ENCODE measurements at regions not wholly inside any gene's neighbourhood (a gene's known extent, or its start where the extent isn't known, plus 50 kb on each side); places are given as distances from the start of the nearest gene placed in this dataset.

DNA sequence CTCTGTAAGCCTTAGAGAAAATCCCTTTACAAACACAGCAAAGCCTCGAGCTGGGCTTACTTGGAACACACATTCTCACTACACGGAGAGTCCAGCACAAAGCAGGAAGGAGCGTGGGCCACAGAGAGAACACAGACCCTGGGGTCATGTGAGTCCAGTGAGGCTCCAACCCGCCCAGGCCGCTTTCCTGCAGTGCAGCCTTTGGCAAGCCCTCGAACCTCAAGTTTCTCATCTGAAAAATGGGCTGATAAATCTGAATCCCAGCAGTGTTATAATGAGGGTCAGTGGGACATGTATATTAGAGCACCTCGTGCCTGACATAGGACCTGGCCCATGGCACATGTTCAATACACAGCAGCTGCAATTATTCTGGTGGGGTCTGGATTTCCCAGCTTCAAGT lies 305.5 kb upstream of the SULF2 start:
- H3K9me3 ChIP-seq (ENCODE audit: control insufficient read depth, low read length) = peaks cover 15% of the 10 kb centered on the region
- WGBS, 2 experiments (ENCODE audit: insufficient coverage in 1 of 2, insufficient read length in 1 of 2) = 91 to 92% methylated on average over 1 to 7 of the region's 7 CpGs
- no peaks in the 10 kb centered on the region for H3K36me3 ChIP-seq (ENCODE audit: control insufficient read depth, insufficient read depth, low read length)
- H3K27me3 ChIP-seq (ENCODE audit: control insufficient read depth, insufficient read depth, low read length, poor library complexity, severe bottlenecking) = no peaks in the 10 kb centered on the region
- H3K9ac ChIP-seq (ENCODE audit: extremely low read depth, low read length, poor library complexity, severe bottlenecking) = no peak overlapping the region
- no peak overlapping the region for H3K4me3 ChIP-seq (ENCODE audit: low read length)
- H3K4me1 ChIP-seq (ENCODE audit: control insufficient read depth, insufficient read depth, low read length) = no peaks in the 10 kb centered on the region
- Mint-ChIP-seq H3K4me3 (no peak overlapping the region), H3K4me1 (no peaks in the 10 kb centered on the region), H3K27me3 (ENCODE audit: insufficient read depth) (no peaks in the 10 kb centered on the region), H3K9me3 (no peaks in the 10 kb centered on the region), H3K27ac (no peak overlapping the region), H3K36me3 (ENCODE audit: low read depth) (no peaks in the 10 kb centered on the region)
- H3K27ac ChIP-seq (ENCODE audit: low read depth, low read length) = no peak overlapping the region
- TF ChIP-seq, protein P1, sequence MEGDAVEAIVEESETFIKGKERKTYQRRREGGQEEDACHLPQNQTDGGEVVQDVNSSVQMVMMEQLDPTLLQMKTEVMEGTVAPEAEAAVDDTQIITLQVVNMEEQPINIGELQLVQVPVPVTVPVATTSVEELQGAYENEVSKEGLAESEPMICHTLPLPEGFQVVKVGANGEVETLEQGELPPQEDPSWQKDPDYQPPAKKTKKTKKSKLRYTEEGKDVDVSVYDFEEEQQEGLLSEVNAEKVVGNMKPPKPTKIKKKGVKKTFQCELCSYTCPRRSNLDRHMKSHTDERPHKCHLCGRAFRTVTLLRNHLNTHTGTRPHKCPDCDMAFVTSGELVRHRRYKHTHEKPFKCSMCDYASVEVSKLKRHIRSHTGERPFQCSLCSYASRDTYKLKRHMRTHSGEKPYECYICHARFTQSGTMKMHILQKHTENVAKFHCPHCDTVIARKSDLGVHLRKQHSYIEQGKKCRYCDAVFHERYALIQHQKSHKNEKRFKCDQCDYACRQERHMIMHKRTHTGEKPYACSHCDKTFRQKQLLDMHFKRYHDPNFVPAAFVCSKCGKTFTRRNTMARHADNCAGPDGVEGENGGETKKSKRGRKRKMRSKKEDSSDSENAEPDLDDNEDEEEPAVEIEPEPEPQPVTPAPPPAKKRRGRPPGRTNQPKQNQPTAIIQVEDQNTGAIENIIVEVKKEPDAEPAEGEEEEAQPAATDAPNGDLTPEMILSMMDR (conservative IDR thresholded peaks at IDR 0.05) = no peak
- no peak for DNase-seq

DNA sequence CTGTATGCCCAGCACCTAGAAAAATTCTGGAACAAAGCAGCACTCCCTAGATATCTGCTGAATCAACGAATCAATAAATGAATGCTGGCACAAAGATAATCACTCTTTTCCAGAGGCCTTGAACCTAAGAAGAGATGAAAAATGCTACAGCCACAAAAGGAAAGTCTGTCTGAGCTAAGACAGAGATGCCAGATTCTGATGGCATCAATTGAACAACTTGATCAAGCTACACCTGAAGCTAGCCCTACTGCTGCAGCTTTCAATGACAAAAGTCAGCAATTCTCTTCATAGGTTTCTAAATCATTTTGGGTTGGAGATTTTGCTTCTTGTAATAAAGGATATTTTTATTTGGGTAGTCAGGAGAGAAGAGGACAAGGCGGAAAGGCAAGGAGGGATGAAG lies 305.0 kb upstream of the SULF2 start:
- Histone ChIP-seq H3K4me3 (ENCODE audit: low read length) (no peak overlapping the region), H3K27ac (ENCODE audit: low read depth, low read length) (no peak overlapping the region), H3K36me3 (ENCODE audit: control insufficient read depth, insufficient read depth, low read length) (no peaks in the 10 kb centered on the region), H3K9me3 (ENCODE audit: control insufficient read depth, low read length) (peaks cover 15% of the 10 kb centered on the region), H3K4me1 (ENCODE audit: control insufficient read depth, insufficient read depth, low read length) (no peaks in the 10 kb centered on the region), H3K27me3 (ENCODE audit: control insufficient read depth, insufficient read depth, low read length, poor library complexity, severe bottlenecking) (no peaks in the 10 kb centered on the region), H3K9ac (ENCODE audit: extremely low read depth, low read length, poor library complexity, severe bottlenecking) (no peak overlapping the region)
- Mint-ChIP-seq H3K36me3 (ENCODE audit: low read depth) (no peaks in the 10 kb centered on the region), H3K4me1 (no peaks in the 10 kb centered on the region), H3K27ac (no peak overlapping the region), H3K4me3 (no peak overlapping the region), H3K9me3 (peaks cover 4% of the 10 kb centered on the region), H3K27me3 (ENCODE audit: insufficient read depth) (no peaks in the 10 kb centered on the region)
- WGBS, 2 experiments (ENCODE audit: insufficient coverage in 1 of 2, insufficient read length in 1 of 2) = 88 to 94% methylated on average over 2 of the region's 2 CpGs
- TF ChIP-seq, protein P1 (conservative IDR thresholded peaks at IDR 0.05) = no peak
- DNase-seq = no peak

DNA sequence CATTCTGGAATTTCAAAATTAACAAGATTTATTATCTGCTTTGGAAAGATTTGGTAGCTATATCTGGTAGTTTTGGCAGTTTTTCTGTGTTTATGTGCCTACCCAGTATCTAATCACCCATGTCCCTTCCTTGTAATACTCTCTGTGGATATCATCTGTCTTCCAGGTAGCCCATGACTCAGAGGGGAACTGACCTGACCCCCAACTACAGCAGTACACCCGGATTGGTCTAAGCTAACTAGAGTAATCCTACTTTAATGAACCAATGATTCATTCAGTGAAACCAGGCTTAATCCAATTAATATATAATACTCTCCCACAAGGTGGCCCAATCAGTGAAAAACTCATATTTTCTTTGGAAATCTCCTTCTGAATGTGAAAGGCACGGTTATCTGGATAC lies 295.3 kb upstream of the SULF2 start:
- no peaks in the 10 kb centered on the region for H3K27me3 Mint-ChIP-seq (ENCODE audit: insufficient read depth)
- H3K27ac Mint-ChIP-seq = no peak overlapping the region
- Histone ChIP-seq H3K36me3 (ENCODE audit: control insufficient read depth, insufficient read depth, low read length) (no peaks in the 10 kb centered on the region), H3K27ac (ENCODE audit: low read depth, low read length) (no peak overlapping the region), H3K9ac (ENCODE audit: extremely low read depth, low read length, poor library complexity, severe bottlenecking) (no peak overlapping the region), H3K9me3 (ENCODE audit: control insufficient read depth, low read length) (peaks cover 22% of the 10 kb centered on the region), H3K4me3 (ENCODE audit: low read length) (no peak overlapping the region), H3K27me3 (ENCODE audit: control insufficient read depth, insufficient read depth, low read length, poor library complexity, severe bottlenecking) (no peaks in the 10 kb centered on the region), H3K4me1 (ENCODE audit: control insufficient read depth, insufficient read depth, low read length) (no peaks in the 10 kb centered on the region)
- 81 to 90% methylated on average over 1 to 2 of the region's 2 CpGs for WGBS, 2 experiments (ENCODE audit: insufficient coverage in 1 of 2, insufficient read length in 1 of 2)
- peaks cover 6% of the 10 kb centered on the region for H3K4me1 Mint-ChIP-seq
- H3K9me3 Mint-ChIP-seq = peaks cover 28% of the 10 kb centered on the region
- TF ChIP-seq, protein P1 (conservative IDR thresholded peaks at IDR 0.05) = no peak
- H3K36me3 Mint-ChIP-seq (ENCODE audit: low read depth) = no peaks in the 10 kb centered on the region
- no peak overlapping the region for H3K4me3 Mint-ChIP-seq
- no peak for DNase-seq
